Caco-2 (cell line): ENCODE measurements at regions not wholly inside any gene's neighbourhood (a gene's known extent, or its start where the extent isn't known, plus 50 kb on each side); places are given as distances from the start of the nearest gene placed in this dataset.

Experiments used
- BruUV-seq: library from RNA; stranded (reverse); fragments of 400-500 nt; replicated peaks from 2 replicates; lab custom pipeline; 2021; lab: Mats Ljungman, UMichigan
- CTCF ChIA-PET: fragments of 300-600 bp; sonication (Branson Sonifier 250); formaldehyde crosslinking; loops from one replicate; lab custom pipeline; 2022; ENCODE audit warnings: antibody characterized with exemption; lab: Charles Lee
- POLR2A ChIA-PET: fragments of 300-600 bp; sonication (Branson Sonifier 250); formaldehyde crosslinking; loops from one replicate; lab custom pipeline; 2022; ENCODE audit warnings: antibody characterized with exemption; lab: Charles Lee
- DNase-seq, 2 experiments: peaks; one replicate each; pipeline versions ENCODE4 v3.0.0 to v3.0.0-alpha.2; 2020 to 2022
- H3K27me3 ChIP-seq: replicated peaks from 2 replicates; pipeline ENCODE4 v1.6.0; 2011; ENCODE audit warnings: low read length; ENCODE audit not compliant: control insufficient read depth, insufficient read depth
- H3K36me3 ChIP-seq: 2 replicates; pipeline ENCODE4 v1.5.1; 2011; ENCODE audit warnings: low read length; ENCODE audit not compliant: control insufficient read depth, insufficient read depth
- H3K4me1 ChIP-seq: fragments of 250-450 bp; sonication (Bioruptor Pico); 2 replicates; pipeline ENCODE4 v1.5.1; 2020; ENCODE audit warnings: mild to moderate bottlenecking
- H3K4me3 ChIP-seq: 2 replicates; pipeline ENCODE4 v1.5.1; 2011; ENCODE audit warnings: low read depth, mild to moderate bottlenecking, control low read depth, low read length
- H3K9me3 ChIP-seq: fragments of 250-450 bp; sonication (Bioruptor Pico); 2 replicates; pipeline ENCODE4 v1.5.1; 2020; ENCODE audit warnings: mild to moderate bottlenecking, moderate library complexity
- H3K27ac Mint-ChIP-seq: one replicate; pipeline ENCODE4 v1.8.0; 2022; ENCODE audit warnings: mixed read lengths; ENCODE audit not compliant: unreplicated experiment
- H3K27me3 Mint-ChIP-seq: one replicate; pipeline ENCODE4 v1.8.0; 2022; ENCODE audit warnings: mixed read lengths; ENCODE audit not compliant: insufficient read depth, unreplicated experiment
- H3K36me3 Mint-ChIP-seq: one replicate; pipeline ENCODE4 v1.8.0; 2022; ENCODE audit warnings: mild to moderate bottlenecking, mixed read lengths; ENCODE audit not compliant: insufficient read depth, unreplicated experiment
- H3K4me1 Mint-ChIP-seq: one replicate; pipeline ENCODE4 v1.8.0; 2022; ENCODE audit warnings: low read depth, mixed read lengths; ENCODE audit not compliant: unreplicated experiment
- H3K4me3 Mint-ChIP-seq: one replicate; pipeline ENCODE4 v1.8.0; 2022; ENCODE audit warnings: mild to moderate bottlenecking, moderate library complexity, mixed read lengths; ENCODE audit not compliant: unreplicated experiment
- H3K9me3 Mint-ChIP-seq: one replicate; pipeline ENCODE4 v1.8.0; 2022; ENCODE audit warnings: mixed read lengths; ENCODE audit not compliant: unreplicated experiment
- intact Hi-C: fragments of 100-400 bp; cut with micrococcal nuclease; formaldehyde crosslinking; loops from one replicate; pipeline ENCODE4 v1.10.0; 2022; ENCODE audit not compliant: unreplicated experiment
- TF ChIP-seq, protein P1 (sequence below), 2 experiments: fragments of 200-600 bp in 1 of 2; IDR thresholded peaks; 1 replicate in 1 of 2; 2 replicates in 1 of 2; pipeline versions ENCODE4 v1.5.1 to v1.8.0; 2011 to 2022; ENCODE audit warnings: antibody characterized with exemption in 1 of 2, control low read depth in 1 of 2, inconsistent platforms in 1 of 2, low read depth in 1 of 2, low read length in 1 of 2, mild to moderate bottlenecking in 1 of 2, moderate library complexity in 1 of 2; ENCODE audit not compliant: insufficient read depth in 1 of 2, severe bottlenecking in 1 of 2, unreplicated experiment in 1 of 2

GRCh38 chr16:73713778-73714495, 582.7 kb upstream of the PSMD7 start:
- peaks cover 35% of the 10 kb centered on the region for H3K27me3 Mint-ChIP-seq
- peak; percentile 51 to 55 for DNase-seq
- TF ChIP-seq, protein P1, sequence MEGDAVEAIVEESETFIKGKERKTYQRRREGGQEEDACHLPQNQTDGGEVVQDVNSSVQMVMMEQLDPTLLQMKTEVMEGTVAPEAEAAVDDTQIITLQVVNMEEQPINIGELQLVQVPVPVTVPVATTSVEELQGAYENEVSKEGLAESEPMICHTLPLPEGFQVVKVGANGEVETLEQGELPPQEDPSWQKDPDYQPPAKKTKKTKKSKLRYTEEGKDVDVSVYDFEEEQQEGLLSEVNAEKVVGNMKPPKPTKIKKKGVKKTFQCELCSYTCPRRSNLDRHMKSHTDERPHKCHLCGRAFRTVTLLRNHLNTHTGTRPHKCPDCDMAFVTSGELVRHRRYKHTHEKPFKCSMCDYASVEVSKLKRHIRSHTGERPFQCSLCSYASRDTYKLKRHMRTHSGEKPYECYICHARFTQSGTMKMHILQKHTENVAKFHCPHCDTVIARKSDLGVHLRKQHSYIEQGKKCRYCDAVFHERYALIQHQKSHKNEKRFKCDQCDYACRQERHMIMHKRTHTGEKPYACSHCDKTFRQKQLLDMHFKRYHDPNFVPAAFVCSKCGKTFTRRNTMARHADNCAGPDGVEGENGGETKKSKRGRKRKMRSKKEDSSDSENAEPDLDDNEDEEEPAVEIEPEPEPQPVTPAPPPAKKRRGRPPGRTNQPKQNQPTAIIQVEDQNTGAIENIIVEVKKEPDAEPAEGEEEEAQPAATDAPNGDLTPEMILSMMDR (IDR thresholded peaks at IDR 0.05; ENCODE audit: insufficient read depth in 1 of 2, low read depth in 1 of 2, low read length in 1 of 2, severe bottlenecking in 1 of 2, unreplicated experiment in 1 of 2), result peak; percentile 48 to 57
- H3K36me3 Mint-ChIP-seq, result no peaks in the 10 kb centered on the region
- intact Hi-C loops, result loop anchor here (1.0 to 5.0 kb wide), 2 partner anchors 164 to 513 kb away; no protein-coding TSS in a partner anchor
- BruUV-seq, result no TSS peak
- no peak overlapping the region for H3K27ac Mint-ChIP-seq
- Histone ChIP-seq H3K36me3 (no peaks in the 10 kb centered on the region), H3K9me3 (no peaks in the 10 kb centered on the region), H3K4me1 (no peaks in the 10 kb centered on the region), H3K4me3 (no peak overlapping the region), H3K27me3 (no peaks in the 10 kb centered on the region)
- CTCF ChIA-PET, result interaction anchor here (1.6 kb wide), 1 partner anchor 165 kb away, joined by 7 read pairs; no protein-coding TSS in a partner anchor
- POLR2A ChIA-PET, result interaction anchor here (0.6 kb wide), 2 partner anchors 57 to 157 kb away, joined by 4 read pairs; no protein-coding TSS in a partner anchor
- H3K4me1 Mint-ChIP-seq, result no peaks in the 10 kb centered on the region
- no peak overlapping the region for H3K4me3 Mint-ChIP-seq
- no peaks in the 10 kb centered on the region for H3K9me3 Mint-ChIP-seq

- H3K4me1 Mint-ChIP-seq, result no peaks in the 10 kb centered on the region
- POLR2A ChIA-PET, result interaction anchor here (0.6 kb wide), 3 partner anchors 57 to 197 kb away, joined by 3 to 4 read pairs (median 4); no protein-coding TSS in a partner anchor
- no TSS peak for BruUV-seq
These were observed 583.4 kb upstream of the PSMD7 start for GRCh38 chr16:73713251-73713650.

DNA sequence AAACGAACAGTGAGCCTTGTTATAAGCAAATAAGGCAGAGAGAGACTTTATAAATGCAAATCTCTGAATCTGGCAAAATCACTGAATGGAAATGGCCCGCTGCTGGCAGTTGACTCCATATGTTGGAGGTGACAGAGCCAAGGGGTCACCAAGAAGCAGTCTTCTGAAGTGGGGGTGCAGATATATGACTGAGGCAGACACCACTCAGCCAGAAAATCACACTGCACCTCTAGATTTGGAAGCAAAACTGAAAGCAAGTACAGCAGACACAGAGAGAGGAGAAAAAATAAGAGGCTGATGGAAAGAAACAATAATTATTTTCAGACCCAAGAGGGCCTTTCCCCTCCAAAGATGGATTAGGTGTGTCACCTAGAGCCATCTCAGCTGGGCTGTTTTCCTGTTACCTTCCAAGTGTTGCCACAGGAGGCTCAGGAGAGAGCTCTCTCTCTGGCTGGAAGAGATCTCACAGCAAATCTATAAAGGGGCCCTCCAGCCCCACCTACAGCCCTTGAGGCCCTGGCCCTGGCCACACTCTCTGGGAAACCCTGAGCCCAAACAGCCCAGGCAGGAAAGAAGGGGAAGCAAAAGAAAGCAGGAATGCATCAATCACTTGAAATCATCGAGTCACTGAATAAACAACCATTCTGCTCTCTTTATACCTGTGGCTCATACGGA, 585.1 kb upstream of the PSMD7 start:
- H3K4me1 ChIP-seq, result no peaks in the 10 kb centered on the region
- no peaks in the 10 kb centered on the region for H3K36me3 Mint-ChIP-seq
- TF ChIP-seq, protein P1 (IDR thresholded peaks at IDR 0.05; ENCODE audit: insufficient read depth in 1 of 2, low read depth in 1 of 2, low read length in 1 of 2, severe bottlenecking in 1 of 2, unreplicated experiment in 1 of 2), result no peak
- no peaks in the 10 kb centered on the region for H3K27me3 ChIP-seq
- H3K27me3 Mint-ChIP-seq, result peaks cover 21% of the 10 kb centered on the region
- no peaks in the 10 kb centered on the region for H3K9me3 Mint-ChIP-seq
- H3K4me3 ChIP-seq, result no peak overlapping the region
- POLR2A ChIA-PET, result no interaction called here
- no peaks in the 10 kb centered on the region for H3K4me1 Mint-ChIP-seq
- CTCF ChIA-PET, result no interaction called here
- BruUV-seq, result no TSS peak
- intact Hi-C loops, result loop anchor here (5.0 kb wide), 1 partner anchor 516 kb away; no protein-coding TSS in a partner anchor
- no peak overlapping the region for H3K4me3 Mint-ChIP-seq
- no peak overlapping the region for H3K27ac Mint-ChIP-seq
- no peaks in the 10 kb centered on the region for H3K9me3 ChIP-seq
- no peaks in the 10 kb centered on the region for H3K36me3 ChIP-seq
- no peak for DNase-seq

More at GRCh38 chr16:73713251-73713650, 583.4 kb upstream of the PSMD7 start:
- intact Hi-C loops, result loop anchor here (5.0 kb wide), 1 partner anchor 514 kb away; no protein-coding TSS in a partner anchor
- no peak for DNase-seq
- peaks cover 32% of the 10 kb centered on the region for H3K27me3 Mint-ChIP-seq
- H3K9me3 Mint-ChIP-seq, result no peaks in the 10 kb centered on the region
- no peaks in the 10 kb centered on the region for H3K27me3 ChIP-seq
- TF ChIP-seq, protein P1 (IDR thresholded peaks at IDR 0.05; ENCODE audit: insufficient read depth in 1 of 2, low read depth in 1 of 2, low read length in 1 of 2, severe bottlenecking in 1 of 2, unreplicated experiment in 1 of 2), result no peak
- CTCF ChIA-PET, result interaction anchor here (1.6 kb wide), 1 partner anchor 165 kb away, joined by 7 read pairs; no protein-coding TSS in a partner anchor
- no peaks in the 10 kb centered on the region for H3K9me3 ChIP-seq
- no peaks in the 10 kb centered on the region for H3K4me1 ChIP-seq
- no peaks in the 10 kb centered on the region for H3K36me3 Mint-ChIP-seq
- H3K4me3 ChIP-seq, result no peak overlapping the region
- no peak overlapping the region for H3K4me3 Mint-ChIP-seq
- H3K27ac Mint-ChIP-seq, result no peak overlapping the region
- no peaks in the 10 kb centered on the region for H3K36me3 ChIP-seq
